SKM-1 treated with dmso at 0.1 percent for 144 hours (cell line): ENCODE measurements at regions not wholly inside any gene's neighbourhood (a gene's known extent, or its start where the extent isn't known, plus 50 kb on each side); places are given as distances from the start of the nearest gene placed in this dataset.
"Not testable (repeated sequence)": the region's sequence is repeated elsewhere in the genome, so short reads cannot be mapped to it uniquely, and the experiment has no call there.

ENCODE experiments used
- DNase-seq: peaks from one replicate; lab custom pipeline; 2025; ENCODE audit not compliant: unreplicated experiment; lab: John Stamatoyannopoulos, UW

DNA sequence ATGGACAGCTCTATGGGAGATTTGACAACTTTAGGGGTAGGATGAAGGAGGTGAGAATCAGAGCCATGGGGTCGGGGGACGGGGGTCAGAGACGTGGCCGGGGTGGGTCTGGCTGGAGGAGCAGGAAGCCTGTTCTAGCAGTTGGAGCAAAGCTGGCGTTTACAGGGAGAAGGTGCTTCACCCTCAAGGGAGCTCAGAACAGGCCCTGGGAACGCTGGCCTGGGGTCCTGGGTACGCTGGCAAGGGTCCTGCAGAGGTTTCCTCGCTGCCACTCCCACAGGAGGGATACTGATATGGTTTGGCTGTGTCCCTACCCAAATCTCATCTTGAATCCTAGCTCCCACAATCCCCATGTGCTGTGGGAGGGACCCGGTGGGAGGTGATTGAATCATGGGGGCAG lies 205.0 kb upstream of the ARL4C start:
- DNase-seq = no peak

DNA sequence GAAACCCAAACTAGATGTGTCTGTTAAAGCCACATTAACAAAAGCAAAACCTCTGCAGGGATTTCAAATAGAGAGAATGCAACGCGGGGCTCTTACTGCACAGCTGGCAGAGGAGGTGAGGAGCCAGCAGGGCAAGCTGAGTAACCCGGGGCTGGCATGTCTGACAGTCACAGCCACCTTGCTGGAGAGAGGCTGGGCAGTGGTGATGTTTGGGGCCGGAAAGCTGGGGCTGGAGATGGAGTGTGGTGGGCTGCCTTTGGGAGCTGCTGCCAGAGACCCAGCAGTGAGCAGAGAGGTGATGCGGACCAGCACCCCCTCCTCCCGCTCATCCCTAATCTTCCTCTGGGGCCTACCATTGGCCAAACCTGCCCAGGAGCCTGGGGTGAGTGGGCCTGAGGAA lies 204.5 kb upstream of the ARL4C start:
- DNase-seq = no peak

- DNase-seq = no peak
Measured at GRCh38 chr2:234699456-234699855, 202.6 kb upstream of the ARL4C start.

DNA sequence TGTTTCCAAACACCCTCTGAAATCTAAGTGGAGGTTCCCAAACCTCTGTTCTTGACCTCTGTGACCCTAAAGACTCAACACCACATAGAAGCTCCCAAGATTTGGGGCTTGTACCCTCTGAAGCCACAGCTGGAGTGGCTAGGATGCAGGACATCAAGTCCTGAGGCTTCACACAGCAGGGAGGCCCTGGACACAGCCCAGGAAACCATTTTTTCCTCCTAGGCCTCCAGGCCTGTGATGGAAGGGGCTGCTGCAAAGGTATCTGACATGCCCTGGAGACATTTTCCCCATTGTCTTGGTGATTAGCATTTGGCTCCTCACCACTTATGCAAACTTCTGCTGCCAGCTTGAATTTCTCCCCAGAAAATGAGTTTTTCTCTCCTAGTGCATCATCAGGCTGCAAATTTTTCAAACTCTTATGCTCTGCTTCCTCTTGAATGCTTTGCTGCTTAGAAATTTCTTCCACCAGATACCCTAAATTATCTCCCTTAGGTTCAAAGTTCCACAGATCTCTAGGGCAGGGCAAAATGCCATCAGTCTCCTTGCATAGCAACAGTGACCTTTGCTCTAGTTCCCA lies 200.5 kb upstream of the ARL4C start:
- not testable (repeated sequence) for DNase-seq

- DNase-seq = no peak
Measured at GRCh38 chr2:234695981-234696380, 199.1 kb upstream of the ARL4C start.

- no peak for DNase-seq
Measured at GRCh38 chr2:234694244-234695013, 197.5 kb upstream of the ARL4C start.

DNA sequence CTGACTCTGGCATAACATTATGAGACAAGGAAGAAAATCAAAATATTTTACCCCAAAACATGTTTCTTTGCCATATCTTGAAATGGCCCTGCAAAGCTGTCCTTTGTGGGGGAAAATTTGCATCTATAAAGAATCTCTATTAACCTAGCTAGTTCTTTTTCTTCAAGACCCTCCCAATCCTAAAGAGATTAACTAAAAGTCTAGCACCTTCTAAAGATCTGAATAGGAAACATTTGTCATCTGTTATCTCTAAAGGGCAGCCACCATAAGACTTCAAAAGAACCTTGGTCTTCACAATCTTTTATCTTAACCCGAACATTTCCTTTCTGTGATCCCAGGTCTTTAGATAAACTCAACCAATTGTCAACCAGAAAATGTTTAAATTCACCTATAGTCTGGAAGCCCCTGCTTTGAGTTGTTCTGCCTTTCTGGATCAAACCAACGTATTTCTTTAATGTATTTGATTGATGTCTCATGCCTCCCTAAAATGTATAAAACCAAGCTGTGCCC lies 196.9 kb upstream of the ARL4C start:
- not testable (repeated sequence) for DNase-seq

- DNase-seq = not testable (repeated sequence)
Measured at GRCh38 chr2:234693191-234693590, 196.3 kb upstream of the ARL4C start.

GRCh38 chr2:234691968-234692955 lies 195.4 kb upstream of the ARL4C start:
- DNase-seq = no peak

DNA sequence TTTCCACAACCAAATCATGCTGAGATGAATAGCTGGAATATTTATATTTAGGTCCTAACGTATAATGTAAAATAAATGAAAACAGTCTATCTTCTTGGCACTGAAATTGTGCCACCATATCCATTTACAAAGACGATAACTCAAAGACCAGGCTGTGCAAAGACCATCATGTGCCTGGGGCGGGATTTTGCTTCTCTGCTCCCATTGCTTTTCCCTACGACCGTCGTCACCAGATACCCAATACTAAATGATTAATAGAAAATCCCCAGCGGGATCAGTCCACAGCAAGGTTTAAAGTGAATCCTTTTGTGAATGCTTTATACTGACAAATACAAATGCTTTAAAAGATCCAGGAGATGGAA lies 194.3 kb upstream of the ARL4C start:
- no peak for DNase-seq

- no peak for DNase-seq
Measured at GRCh38 chr2:234690569-234691213, 193.8 kb upstream of the ARL4C start.

GRCh38 chr2:234689911-234690379 lies 193.1 kb upstream of the ARL4C start:
- DNase-seq = no peak

GRCh38 chr2:234687718-234688475 lies 191.0 kb upstream of the ARL4C start:
- DNase-seq = no peak

DNA sequence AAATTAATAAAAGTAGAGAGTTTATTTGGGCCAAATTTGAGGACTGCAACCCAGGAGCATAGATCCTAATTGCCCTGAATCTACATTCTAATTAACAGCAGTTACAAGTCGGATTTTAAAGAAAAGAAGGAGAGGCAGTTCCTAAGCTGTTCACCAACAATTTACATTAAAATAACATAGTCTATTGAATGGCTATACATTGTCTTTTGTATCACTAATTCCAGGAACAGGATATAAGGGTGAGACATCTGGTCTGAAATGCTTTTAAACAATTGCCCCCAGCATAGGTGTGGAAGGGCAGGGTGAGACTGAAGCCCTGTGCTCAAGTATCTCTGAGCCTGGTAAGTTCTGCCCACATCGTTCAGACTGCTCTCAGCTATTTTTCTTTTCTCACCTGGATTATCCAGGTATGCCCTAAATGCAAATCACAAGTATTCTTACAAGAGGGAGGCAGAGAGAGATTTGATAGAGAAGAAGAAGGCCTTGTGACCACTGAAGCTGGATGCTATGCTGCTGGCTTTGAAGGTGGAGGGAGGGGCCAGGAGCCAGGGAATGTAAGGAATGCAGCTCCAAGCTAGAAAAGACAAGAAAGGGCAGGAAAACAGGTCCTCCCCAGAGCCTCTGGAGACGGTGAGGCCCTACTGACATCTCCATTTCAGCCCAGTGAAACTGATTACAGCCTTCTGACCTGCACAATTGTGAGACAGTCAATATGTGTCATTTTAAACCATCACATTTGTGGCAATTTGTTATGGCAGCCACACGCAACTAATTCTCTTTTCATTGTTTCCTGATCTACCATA lies 189.4 kb upstream of the ARL4C start:
- no peak for DNase-seq

- DNase-seq = no peak
Measured at GRCh38 chr2:234684466-234684865, 187.6 kb upstream of the ARL4C start.

- DNase-seq = no peak
Measured at GRCh38 chr2:234683950-234684349, 187.1 kb upstream of the ARL4C start.

DNA sequence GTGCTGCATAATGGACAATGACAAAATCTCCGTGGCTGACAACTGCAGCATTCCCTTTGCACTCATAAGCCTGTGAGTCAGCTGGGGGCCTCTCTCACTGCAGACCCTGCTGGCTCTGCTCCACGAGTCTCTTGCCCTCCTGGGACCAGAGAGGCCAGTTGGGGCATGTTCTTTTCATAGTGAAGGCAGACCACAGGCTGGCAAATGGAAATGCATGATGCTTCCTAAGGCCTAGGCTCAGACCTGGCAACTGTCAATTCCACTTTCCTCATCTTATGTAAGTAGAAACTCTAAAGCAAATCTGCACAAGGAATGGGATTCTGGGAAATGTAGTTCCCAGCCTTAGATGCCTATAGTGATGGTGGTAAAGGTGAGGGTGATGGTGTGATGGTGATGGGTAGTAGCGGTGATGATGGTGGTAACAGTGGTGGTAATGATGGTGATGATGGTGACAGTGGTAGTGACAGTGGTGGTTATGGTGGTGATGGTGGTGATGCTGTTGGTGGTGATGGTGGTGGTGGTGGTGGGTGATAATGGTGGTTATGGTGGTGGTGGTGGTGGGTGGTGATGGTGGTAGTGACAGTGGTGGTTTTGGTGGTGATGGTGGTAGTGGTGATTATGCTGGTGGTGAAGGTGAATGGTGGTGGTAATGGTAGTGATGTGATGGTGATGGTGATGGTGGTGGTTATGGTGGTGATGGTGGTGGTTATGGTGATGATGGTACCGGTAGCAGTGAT lies 185.8 kb upstream of the ARL4C start:
- no peak for DNase-seq
